A549 (cell line): ENCODE measurements at regions not wholly inside any gene's neighbourhood (a gene's known extent, or its start where the extent isn't known, plus 50 kb on each side); places are given as distances from the start of the nearest gene placed in this dataset.

Experiments
- BHLHE40 ChIP-seq: IDR thresholded peaks from 2 replicates; pipeline ENCODE4 v1.6.1; 2012; ENCODE audit warnings: low read depth, low read length, inconsistent platforms
- CHD2 ChIP-seq: fragments of 150-350 bp; IDR thresholded peaks from 2 replicates; pipeline ENCODE4 v1.6.1; 2014; ENCODE audit warnings: low read length; ENCODE audit not compliant: partially characterized antibody
- CTCF ChIP-seq: fragments of >200 bp; sonication (Bioruptor Twin); formaldehyde crosslinking; IDR thresholded peaks from 3 replicates; pipeline ENCODE4 v1.5.1; 2016
- EP300 ChIP-seq, 2 experiments: fragments of >200 bp; sonication (Bioruptor Twin); formaldehyde crosslinking; IDR thresholded peaks; 2 replicates in 1 of 2; 3 replicates in 1 of 2; pipeline ENCODE4 v1.6.1; 2016 to 2017
- ESRRA ChIP-seq: fragments of 150-350 bp; IDR thresholded peaks from 2 replicates; pipeline ENCODE4 v1.6.1; 2014; ENCODE audit warnings: mild to moderate bottlenecking, low read length, borderline replicate concordance
- JUN ChIP-seq, 2 experiments: fragments of >200 bp; sonication (Bioruptor Twin); formaldehyde crosslinking; IDR thresholded peaks; 2 replicates in 1 of 2; 3 replicates in 1 of 2; pipeline ENCODE4 v1.6.1; 2016 to 2017
- KDM5A ChIP-seq: fragments of 200-600 bp; sonication (generic); IDR thresholded peaks from 2 replicates; pipeline ENCODE4 v1.6.1; 2016; ENCODE audit warnings: antibody characterized with exemption, mild to moderate bottlenecking
- POLR2A ChIP-seq: IDR thresholded peaks from 2 replicates; pipeline ENCODE4 v1.6.1; 2012; ENCODE audit warnings: mild to moderate bottlenecking, low read length
- RCOR1 ChIP-seq: fragments of 150-350 bp; IDR thresholded peaks from 2 replicates; pipeline ENCODE4 v1.6.1; 2014; ENCODE audit warnings: antibody characterized with exemption, low read length, low read depth
- REST ChIP-seq: fragments of 200-600 bp; sonication (generic); IDR thresholded peaks from 2 replicates; pipeline ENCODE4 v1.6.1; 2016; ENCODE audit warnings: antibody characterized with exemption, mild to moderate bottlenecking, moderate library complexity
- RFX5 ChIP-seq: fragments of 450-650 bp; IDR thresholded peaks from 2 replicates; pipeline ENCODE4 v1.7.1; 2014; ENCODE audit warnings: antibody characterized with exemption, mild to moderate bottlenecking, moderate library complexity
- TP53 ChIP-seq: fragments of 250-450 bp; sonication (Bioruptor Pico); IDR thresholded peaks from 2 replicates; pipeline ENCODE4 v1.5.0; 2021; ENCODE audit warnings: mild to moderate bottlenecking, moderate library complexity
- USF2 ChIP-seq: fragments of 450-650 bp; IDR thresholded peaks from 2 replicates; pipeline ENCODE4 v1.6.1; 2014; ENCODE audit warnings: antibody characterized with exemption

- no peak for TF ChIP-seq CTCF
- no peak for TF ChIP-seq RFX5
- no peak for TF ChIP-seq ESRRA
- no peak for TF ChIP-seq KDM5A
- TF ChIP-seq POLR2A = no peak
- no peak for TF ChIP-seq JUN (IDR thresholded peaks at IDR 0.05)
- TF ChIP-seq BHLHE40 = no peak
- no peak for TF ChIP-seq REST
- no peak for TF ChIP-seq USF2
- TF ChIP-seq CHD2 = no peak
- TF ChIP-seq RCOR1 = no peak
- TF ChIP-seq TP53 = no peak
- TF ChIP-seq EP300 (IDR thresholded peaks at IDR 0.05) = no peak
Observed at GRCh38 chr1:219985169-219985568, 56.8 kb upstream of the SLC30A10 start.
